Ascending aorta (tissue), 2 donors: ENCODE measurements at regions not wholly inside any gene's neighbourhood (a gene's known extent, or its start where the extent isn't known, plus 50 kb on each side); places are given as distances from the start of the nearest gene placed in this dataset.
"Not testable (repeated sequence)": the region's sequence is repeated elsewhere in the genome, so short reads cannot be mapped to it uniquely, and the experiment has no call there.

Experiments used
- DNase-seq, 2 donors: peaks; one replicate each; pipeline ENCODE4 v3.0.0-alpha.2; 2019; ENCODE audit warnings: low spot score in 2 of 2
- H3K27ac ChIP-seq, 2 donors: fragments of 200-600 bp; sonication (generic); one replicate each; pipeline ENCODE4 v1.5.1; 2016 to 2017; ENCODE audit warnings: mild to moderate bottlenecking in 1 of 2
- H3K27me3 ChIP-seq: fragments of 200-600 bp; sonication (generic); one replicate; pipeline ENCODE4 v1.5.1; 2017
- H3K36me3 ChIP-seq, 2 donors: fragments of 200-600 bp; sonication (generic); one replicate each; pipeline ENCODE4 v1.5.1; 2016
- H3K4me1 ChIP-seq, 2 donors: fragments of 200-600 bp; sonication (generic); one replicate each; pipeline ENCODE4 v1.5.1; 2016 to 2017; ENCODE audit warnings: mild to moderate bottlenecking in 1 of 2
- H3K4me3 ChIP-seq, 2 donors: fragments of 200-600 bp; sonication (generic); one replicate each; pipeline ENCODE4 v1.5.1; 2016 to 2017; ENCODE audit warnings: mild to moderate bottlenecking in 1 of 2
- H3K9me3 ChIP-seq, 2 donors: fragments of 200-600 bp; sonication (generic); one replicate each; pipeline ENCODE4 v1.5.1; 2016
- intact Hi-C: fragments of 100-400 bp; cut with DNase I; formaldehyde crosslinking; loops from one replicate; pipeline ENCODE4 v1.15.1; 2023
- TF ChIP-seq, protein P1 (sequence below), 3 experiments: fragments of 200-600 bp in 2 of 3; fragments of 450-650 bp in 1 of 3; sonication (generic) in 2 of 3; IDR thresholded peaks; one replicate each; pipeline ENCODE4 v1.5.1; 2016 to 2019; ENCODE audit warnings: antibody characterized with exemption in 3 of 3, mild to moderate bottlenecking in 1 of 3, moderate library complexity in 1 of 3

DNA sequence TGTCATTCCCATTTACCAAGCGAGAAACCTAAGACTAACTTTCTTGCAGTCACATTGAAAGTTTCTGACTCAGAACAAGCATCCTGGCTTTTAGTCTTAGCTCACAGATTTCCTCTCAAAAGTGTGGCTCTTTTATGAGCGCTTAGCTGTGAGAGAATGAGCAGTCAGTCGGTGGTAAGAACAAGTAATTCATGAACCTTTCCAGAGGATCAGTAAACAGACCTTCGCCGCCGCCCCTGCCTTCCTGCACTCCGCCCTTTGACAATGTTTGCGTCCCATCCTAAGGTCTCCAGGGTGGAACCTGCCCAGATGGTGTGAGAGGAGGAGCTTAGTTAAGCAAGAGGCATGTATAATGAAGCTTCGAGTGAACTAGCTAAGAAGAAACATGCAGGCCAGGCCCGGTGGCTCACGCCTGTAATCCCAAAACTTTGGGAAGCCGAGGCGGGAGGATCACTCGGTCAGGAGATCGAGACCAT, 142.4 kb downstream of the GLUL start:
- Histone ChIP-seq H3K9me3 (no peaks in the 10 kb centered on the region), H3K27ac (no peak overlapping the region), H3K36me3 (no peaks in the 10 kb centered on the region), H3K27me3 (no peaks in the 10 kb centered on the region), H3K4me1 (no peaks in the 10 kb centered on the region), H3K4me3 (no peak overlapping the region)
- intact Hi-C loops, result no loop called here
- TF ChIP-seq, protein P1, sequence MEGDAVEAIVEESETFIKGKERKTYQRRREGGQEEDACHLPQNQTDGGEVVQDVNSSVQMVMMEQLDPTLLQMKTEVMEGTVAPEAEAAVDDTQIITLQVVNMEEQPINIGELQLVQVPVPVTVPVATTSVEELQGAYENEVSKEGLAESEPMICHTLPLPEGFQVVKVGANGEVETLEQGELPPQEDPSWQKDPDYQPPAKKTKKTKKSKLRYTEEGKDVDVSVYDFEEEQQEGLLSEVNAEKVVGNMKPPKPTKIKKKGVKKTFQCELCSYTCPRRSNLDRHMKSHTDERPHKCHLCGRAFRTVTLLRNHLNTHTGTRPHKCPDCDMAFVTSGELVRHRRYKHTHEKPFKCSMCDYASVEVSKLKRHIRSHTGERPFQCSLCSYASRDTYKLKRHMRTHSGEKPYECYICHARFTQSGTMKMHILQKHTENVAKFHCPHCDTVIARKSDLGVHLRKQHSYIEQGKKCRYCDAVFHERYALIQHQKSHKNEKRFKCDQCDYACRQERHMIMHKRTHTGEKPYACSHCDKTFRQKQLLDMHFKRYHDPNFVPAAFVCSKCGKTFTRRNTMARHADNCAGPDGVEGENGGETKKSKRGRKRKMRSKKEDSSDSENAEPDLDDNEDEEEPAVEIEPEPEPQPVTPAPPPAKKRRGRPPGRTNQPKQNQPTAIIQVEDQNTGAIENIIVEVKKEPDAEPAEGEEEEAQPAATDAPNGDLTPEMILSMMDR (IDR thresholded peaks at IDR 0.05), result no peak
- no peak for DNase-seq

DNA sequence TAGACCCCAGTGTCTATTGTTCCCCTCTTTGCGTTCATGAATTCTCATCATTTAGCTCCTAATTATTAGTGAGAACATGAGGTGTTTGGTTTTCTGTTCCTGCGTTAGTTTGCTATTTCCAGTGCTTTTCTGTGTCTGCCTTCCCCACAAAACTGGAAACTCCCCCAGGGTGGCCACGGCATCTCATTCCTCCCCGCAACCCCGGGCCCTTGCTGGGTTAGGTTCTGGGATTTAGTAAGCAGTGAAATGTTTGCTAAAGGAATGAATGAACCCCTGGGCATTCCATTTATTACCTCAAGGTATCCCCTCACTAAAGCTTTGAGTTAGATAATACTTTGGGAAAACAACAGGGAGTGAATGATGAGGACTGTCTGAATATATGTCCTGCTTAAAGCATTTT, 142.9 kb downstream of the GLUL start:
- no peaks in the 10 kb centered on the region for H3K9me3 ChIP-seq

DNA sequence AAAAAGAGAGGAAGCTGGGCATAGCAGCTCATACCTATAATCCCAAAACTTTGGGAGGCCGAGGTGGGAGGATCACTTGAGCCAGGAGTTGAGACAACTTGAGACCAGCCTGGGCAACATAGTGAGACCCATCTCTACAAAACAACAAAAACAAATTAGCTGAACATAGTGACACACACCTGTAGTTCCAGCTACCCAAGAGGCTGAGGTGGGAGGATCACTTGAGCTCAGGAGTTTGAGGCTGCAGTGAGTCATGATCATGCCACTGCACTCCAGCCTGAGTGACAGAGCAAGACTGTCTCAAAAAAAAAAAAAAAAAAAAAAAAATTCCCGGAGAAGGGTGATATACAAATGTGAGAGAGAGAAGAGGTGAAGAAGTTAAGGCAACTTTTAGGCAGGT, 143.8 kb downstream of the GLUL start:
- intact Hi-C loops, H3K4me3 ChIP-seq: not testable (repeated sequence)

More for the DNA sequence above, 142.9 kb downstream of the GLUL start:
- H3K27ac ChIP-seq, result no peak overlapping the region
- H3K4me1 ChIP-seq, result no peaks in the 10 kb centered on the region
- no peak for DNase-seq
- H3K36me3 ChIP-seq, result no peaks in the 10 kb centered on the region
- intact Hi-C loops, result no loop called here
- H3K4me3 ChIP-seq, result no peak overlapping the region
- H3K27me3 ChIP-seq, result no peaks in the 10 kb centered on the region
- TF ChIP-seq, protein P1 (IDR thresholded peaks at IDR 0.05), result no peak

DNA sequence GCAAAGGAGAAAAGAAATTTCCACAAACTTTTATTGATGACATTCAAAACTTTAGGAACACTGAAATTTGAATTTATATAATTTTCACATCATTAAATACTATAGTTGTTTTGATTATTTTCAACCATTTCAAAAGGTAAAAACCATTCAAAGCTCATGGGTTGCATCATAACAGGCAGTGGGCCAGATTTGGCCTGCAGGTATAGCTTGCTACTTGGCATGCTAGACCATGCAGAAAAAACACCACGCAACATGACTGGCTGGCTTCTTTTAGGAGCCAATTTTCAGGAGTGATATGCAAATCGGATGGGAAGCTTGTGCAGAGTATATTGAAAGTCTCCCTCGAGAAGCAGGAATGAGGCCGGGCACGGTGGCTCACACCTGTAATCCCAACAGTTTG, 144.8 kb downstream of the GLUL start:
- no peak for DNase-seq
- Histone ChIP-seq H3K4me3 (no peak overlapping the region), H3K36me3 (no peaks in the 10 kb centered on the region), H3K27me3 (no peaks in the 10 kb centered on the region), H3K4me1 (no peaks in the 10 kb centered on the region), H3K9me3 (no peaks in the 10 kb centered on the region), H3K27ac (no peak overlapping the region)
- TF ChIP-seq, protein P1 (IDR thresholded peaks at IDR 0.05), result no peak
- intact Hi-C loops, result no loop called here

More for the DNA sequence above, 143.8 kb downstream of the GLUL start:
- H3K36me3 ChIP-seq, H3K27ac ChIP-seq, H3K9me3 ChIP-seq, H3K27me3 ChIP-seq, DNase-seq, H3K4me1 ChIP-seq: not testable (repeated sequence)

DNA sequence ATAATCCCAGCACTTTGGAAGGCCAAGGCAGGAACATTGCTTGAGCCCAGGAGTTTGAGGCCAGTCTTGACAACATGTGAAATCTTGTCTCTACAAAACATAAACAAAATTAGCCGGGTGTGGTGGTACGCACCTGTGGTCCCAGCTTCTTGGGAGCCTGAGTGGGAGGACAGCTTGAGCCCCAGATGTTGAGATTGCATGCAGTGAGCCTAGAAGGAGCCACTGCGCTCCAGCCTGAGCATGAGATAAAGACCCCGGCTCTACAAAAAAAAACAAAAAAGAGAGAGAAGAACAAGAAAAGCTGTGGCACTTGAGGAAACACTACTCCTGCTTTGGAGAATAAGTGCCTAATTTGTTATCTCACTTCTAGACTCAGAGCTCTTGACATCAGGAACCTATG, 146.6 kb downstream of the GLUL start:
- H3K4me1 ChIP-seq, result no peaks in the 10 kb centered on the region
- no peaks in the 10 kb centered on the region for H3K9me3 ChIP-seq
- DNase-seq, result no peak
- H3K27ac ChIP-seq, result no peak overlapping the region
- TF ChIP-seq, protein P1 (IDR thresholded peaks at IDR 0.05), result no peak
- no peak overlapping the region for H3K4me3 ChIP-seq
- intact Hi-C loops, result no loop called here
- H3K36me3 ChIP-seq, result no peaks in the 10 kb centered on the region
- H3K27me3 ChIP-seq, result no peaks in the 10 kb centered on the region

DNA sequence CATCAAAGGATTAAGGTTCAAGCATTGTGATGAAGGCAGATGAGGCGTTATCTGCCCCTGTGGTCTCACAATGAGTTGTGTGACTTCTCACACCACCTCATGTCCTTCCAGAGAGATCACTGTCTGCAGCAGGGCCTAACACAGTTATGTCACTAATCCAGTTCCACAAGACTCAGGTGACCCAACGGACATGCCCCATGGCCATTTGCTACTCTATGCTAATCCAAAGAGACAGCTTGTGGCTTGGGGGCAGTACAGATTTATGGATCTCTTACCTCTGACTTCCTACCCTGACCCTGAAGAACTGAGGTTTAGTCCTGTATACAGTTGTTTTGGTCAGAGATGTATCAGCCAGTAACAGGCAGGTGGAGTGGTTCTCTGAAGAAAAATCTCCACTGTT, 147.1 kb downstream of the GLUL start:
- H3K27me3 ChIP-seq, result no peaks in the 10 kb centered on the region
- H3K27ac ChIP-seq, result no peak overlapping the region
- no peak for DNase-seq
- H3K36me3 ChIP-seq, result no peaks in the 10 kb centered on the region
- H3K4me3 ChIP-seq, result no peak overlapping the region
- H3K4me1 ChIP-seq, result no peaks in the 10 kb centered on the region
- H3K9me3 ChIP-seq, result no peaks in the 10 kb centered on the region
- intact Hi-C loops, result no loop called here
- TF ChIP-seq, protein P1 (IDR thresholded peaks at IDR 0.05), result no peak
